K562 (cell line): ENCODE measurements at regions not wholly inside any gene's neighbourhood (a gene's known extent, or its start where the extent isn't known, plus 50 kb on each side); places are given as distances from the start of the nearest gene placed in this dataset.
"Not testable (repeated sequence)": the region's sequence is repeated elsewhere in the genome, so short reads cannot be mapped to it uniquely, and the experiment has no call there.

Experiments
- ATAC-seq: fragments of 200-7000 bp; cut with Tn5 transposase; 3 replicates; pipeline ENCODE4 v1.9.1; 2020; ENCODE audit warnings: moderate library complexity
- BruUV-seq: library from RNA; stranded (reverse); fragments of 400-500 nt; replicated peaks from 2 replicates; lab custom pipeline; 2021; lab: Mats Ljungman, UMichigan
- CTCF ChIA-PET: fragments of 300-600 bp; formaldehyde crosslinking; extraction: SDS; loops from one replicate; lab custom pipeline; 2021; ENCODE audit warnings: low intra/inter-chr PET ratio; lab: Yijun Ruan, JAX
- POLR2A ChIA-PET: fragments of 300-600, 350-650 bp; sonication (Branson Sonifier 250); formaldehyde crosslinking; extraction: SDS; loops from one replicate; lab custom pipeline; 2021; ENCODE audit warnings: antibody characterized with exemption, inconsistent platforms; lab: Yijun Ruan, JAX
- DNase-seq, 4 experiments: peaks; one replicate each; pipeline versions ENCODE4 v3.0.0 to v3.0.0-alpha.2; 2011 to 2018; ENCODE audit warnings: low spot score in 3 of 4, mixed read lengths in 3 of 4; ENCODE audit errors: extremely low read depth in 1 of 4
- FAIRE-seq: peaks from 2 replicates; lab custom pipeline; 2011; peaks lifted over from hg19 to GRCh38; lab: Jason Lieb, UNC
- H2AFZ ChIP-seq: 2 replicates; pipeline ENCODE4 v1.6.0; 2011; ENCODE audit warnings: low read depth, low read length, control low read depth, inconsistent platforms
- H3K27ac ChIP-seq: fragments of 200-600 bp; 3 replicates; pipeline ENCODE4 v1.8.0; 2011; ENCODE audit warnings: low read depth, mild to moderate bottlenecking, control low read depth, inconsistent platforms, low read length, moderate library complexity, mixed read lengths; ENCODE audit errors: extremely low read depth
- H3K27me3 ChIP-seq, 2 experiments: fragments of 300-600 bp in 1 of 2; 2 replicates in 1 of 2; 3 replicates in 1 of 2; pipeline versions ENCODE4 v1.6.0 to v1.8.0; 2011; ENCODE audit warnings: inconsistent platforms in 2 of 2, low read length in 2 of 2, mild to moderate bottlenecking in 1 of 2, mixed read lengths in 1 of 2, moderate library complexity in 1 of 2; ENCODE audit not compliant: control insufficient read depth in 2 of 2, insufficient read depth in 2 of 2
- H3K36me3 ChIP-seq: fragments of 300-600 bp; 3 replicates; pipeline ENCODE4 v1.8.0; 2011; ENCODE audit warnings: mild to moderate bottlenecking, low read length, inconsistent platforms; ENCODE audit not compliant: control insufficient read depth, insufficient read depth
- H3K4me1 ChIP-seq, 2 experiments: fragments of 200-600 bp in 1 of 2; replicated peaks in 1 of 2; 2 replicates in 1 of 2; 3 replicates in 1 of 2; pipeline versions ENCODE4 v1.5.1 to v1.8.0; 2011; ENCODE audit warnings: inconsistent platforms in 2 of 2, low read length in 2 of 2, mild to moderate bottlenecking in 1 of 2, mixed read lengths in 1 of 2, moderate library complexity in 1 of 2; ENCODE audit not compliant: control insufficient read depth in 2 of 2, insufficient read depth in 2 of 2
- H3K4me2 ChIP-seq: 2 replicates; pipeline ENCODE4 v1.6.1; 2011; ENCODE audit warnings: low read length, control low read depth, inconsistent platforms, mixed read lengths; ENCODE audit not compliant: insufficient read depth
- H3K4me3 ChIP-seq: fragments of 200-600 bp; sonication (generic), shearing (Covaris generic); 2 replicates; pipeline ENCODE4 v1.5.1; 2016; ENCODE audit warnings: control low read depth, inconsistent platforms
- H3K79me2 ChIP-seq: fragments of 200-600 bp; 3 replicates; pipeline ENCODE4 v1.8.0; 2011; ENCODE audit warnings: low read length, inconsistent platforms; ENCODE audit not compliant: control insufficient read depth, insufficient read depth
- H3K9ac ChIP-seq, 2 experiments: 2 replicates each; pipeline versions ENCODE4 v1.6.0 to v1.6.1; 2011; ENCODE audit warnings: low read depth in 2 of 2, low read length in 2 of 2, control low read depth in 1 of 2, inconsistent platforms in 1 of 2, mild to moderate bottlenecking in 1 of 2, mixed read lengths in 1 of 2; ENCODE audit not compliant: insufficient read depth in 1 of 2
- H3K9me1 ChIP-seq: one replicate; pipeline ENCODE4 v1.6.0; 2011; ENCODE audit warnings: inconsistent platforms, mild to moderate bottlenecking, low read length, moderate library complexity; ENCODE audit not compliant: control insufficient read depth, insufficient read depth
- H3K9me3 ChIP-seq: replicated peaks from 2 replicates; pipeline ENCODE4 v1.5.1; 2011; ENCODE audit warnings: low read depth, low read length, inconsistent platforms; ENCODE audit not compliant: control insufficient read depth, insufficient read depth
- H4K20me1 ChIP-seq: replicated peaks from 2 replicates; pipeline ENCODE4 v1.6.1; 2011; ENCODE audit warnings: low read length, inconsistent platforms, mixed read lengths; ENCODE audit not compliant: control insufficient read depth, insufficient read depth
- ATF2 ChIP-seq: sonication (generic); formaldehyde crosslinking; IDR thresholded peaks from 2 replicates; pipeline ENCODE4 v1.8.1; 2022; ENCODE audit warnings: missing genetic modification reagents
- JUN ChIP-seq, 2 experiments: sonication (generic) in 1 of 2; formaldehyde crosslinking in 1 of 2; IDR thresholded peaks; 2 replicates each; pipeline versions ENCODE4 v1.6.1 to v1.8.0; 2012 to 2022; ENCODE audit warnings: borderline replicate concordance in 2 of 2, mild to moderate bottlenecking in 2 of 2, improper control_type of control experiment in 1 of 2, low read depth in 1 of 2, low read length in 1 of 2, missing genetic modification reagents in 1 of 2
- KAT2B ChIP-seq: IDR thresholded peaks from one replicate; pipeline ENCODE4 v1.6.1; 2012; ENCODE audit warnings: low read depth, mild to moderate bottlenecking, control low read depth, inconsistent platforms, low read length, moderate library complexity
- ZBTB12 ChIP-seq: fragments of 250-450 bp; sonication (Bioruptor Pico); IDR thresholded peaks from 2 replicates; pipeline ENCODE4 v1.4.0; 2020
- WGBS: fragments of 100-300 bp; shearing (Covaris generic); methylation state at CpG from one replicate; pipeline ENCODE4 v1.1.6; 2016; ENCODE audit warnings: low coverage, mixed read lengths; ENCODE audit not compliant: insufficient coverage; ENCODE audit errors: missing lambda C conversion rate; 5-methylcytosine and 5-hydroxymethylcytosine counted together
- in situ Hi-C: fragments of 300-500 bp; cut with MboI; formaldehyde crosslinking; loops from 4 replicates; pipeline ENCODE4 v1.15.0; 2018; ENCODE audit warnings: inconsistent platforms, mixed read lengths
- intact Hi-C: fragments of 100-400 bp; cut with micrococcal nuclease; formaldehyde crosslinking; loops from 2 replicates; pipeline ENCODE4 v1.14.2; 2022

- no peak overlapping the region for H3K9ac ChIP-seq
- H4K20me1 ChIP-seq: no peaks in the 10 kb centered on the region
- DNase-seq (no peak), ATAC-seq (no peak), FAIRE-seq (no peak)
- POLR2A ChIA-PET: interaction anchor here (0.6 kb wide), 1 partner anchor 66 kb away, joined by 4 read pairs; no protein-coding TSS in a partner anchor
- H3K27me3 ChIP-seq: peaks cover 4 to 11% of the 10 kb centered on the region in 2 experiments; a peak in 4 of 5 replicates
- CTCF ChIA-PET: no interaction called here
- intact Hi-C loops (no loop called here), in situ Hi-C loops (no loop called here)
- TF ChIP-seq KAT2B (no peak), JUN (IDR thresholded peaks at IDR 0.05; ENCODE audit: borderline replicate concordance, low read depth, low read length) (no peak), JUN (CRISPR knock-in tag; IDR thresholded peaks at IDR 0.05; ENCODE audit: borderline replicate concordance) (no peak), ZBTB12 (CRISPR knock-in tag) (no peak), ATF2 (no peak)
- 0% methylated on average over 5 of the region's 5 CpGs for WGBS
- H3K27ac ChIP-seq: no peak overlapping the region
- no peaks in the 10 kb centered on the region for H3K9me3 ChIP-seq
- no peak overlapping the region for H2AFZ ChIP-seq
- no TSS peak for BruUV-seq
- no peak overlapping the region for H3K4me2 ChIP-seq
- H3K36me3 ChIP-seq: no peaks in the 10 kb centered on the region
- no peaks in the 10 kb centered on the region for H3K4me1 ChIP-seq
- no peaks in the 10 kb centered on the region for H3K9me1 ChIP-seq
- H3K4me3 ChIP-seq: no peak overlapping the region
- no peaks in the 10 kb centered on the region for H3K79me2 ChIP-seq
Measured at GRCh38 chr10:33031171-33031570, 73.1 kb upstream of the ITGB1 start.

GRCh38 chr10:33028515-33028914 lies 70.5 kb upstream of the ITGB1 start:
- H4K20me1 ChIP-seq, intact Hi-C loops, H3K9me3 ChIP-seq, H3K4me1 ChIP-seq, H3K27ac ChIP-seq, in situ Hi-C loops, H3K79me2 ChIP-seq, H3K9me1 ChIP-seq, H3K4me2 ChIP-seq, H2AFZ ChIP-seq, CTCF ChIA-PET, H3K9ac ChIP-seq, H3K4me3 ChIP-seq, FAIRE-seq, H3K36me3 ChIP-seq, BruUV-seq, DNase-seq, ATAC-seq: not testable (repeated sequence)
- H3K27me3 ChIP-seq: peaks cover 4 to 13% of the 10 kb centered on the region in 2 experiments; a peak in 4 of 5 replicates
- WGBS: 1% methylated on average over 5 of the region's 5 CpGs
- POLR2A ChIA-PET: interaction anchor here (0.7 to 1.0 kb wide), 2 partner anchors 10 to 1065 kb away, joined by 3 to 4 read pairs; no protein-coding TSS in a partner anchor
